NB4 (cell line): ENCODE measurements at regions not wholly inside any gene's neighbourhood (a gene's known extent, or its start where the extent isn't known, plus 50 kb on each side); places are given as distances from the start of the nearest gene placed in this dataset.

Experiments
- DNase-seq: peaks from one replicate; pipeline ENCODE4 v3.0.0; 2010; ENCODE audit warnings: low read depth
- H3K4me3 ChIP-seq: one replicate; pipeline ENCODE4 v1.5.1; 2011; ENCODE audit warnings: mild to moderate bottlenecking, low read depth, low read length, moderate library complexity
- MYC ChIP-seq: IDR thresholded peaks from 2 replicates; pipeline ENCODE4 v1.6.1; 2011; ENCODE audit warnings: low read depth, low read length
- POLR2A ChIP-seq: IDR thresholded peaks from 2 replicates; pipeline ENCODE4 v1.6.1; 2011; ENCODE audit warnings: mild to moderate bottlenecking; ENCODE audit not compliant: insufficient read length; ENCODE audit errors: extremely low read depth
- TF ChIP-seq, protein P1 (sequence below): IDR thresholded peaks from one replicate; pipeline ENCODE4 v1.5.1; 2012; ENCODE audit warnings: low read depth, low read length
- TF ChIP-seq, protein P2 (sequence below): IDR thresholded peaks from 2 replicates; pipeline ENCODE4 v1.6.1; 2011; ENCODE audit warnings: low read depth, low read length

DNA sequence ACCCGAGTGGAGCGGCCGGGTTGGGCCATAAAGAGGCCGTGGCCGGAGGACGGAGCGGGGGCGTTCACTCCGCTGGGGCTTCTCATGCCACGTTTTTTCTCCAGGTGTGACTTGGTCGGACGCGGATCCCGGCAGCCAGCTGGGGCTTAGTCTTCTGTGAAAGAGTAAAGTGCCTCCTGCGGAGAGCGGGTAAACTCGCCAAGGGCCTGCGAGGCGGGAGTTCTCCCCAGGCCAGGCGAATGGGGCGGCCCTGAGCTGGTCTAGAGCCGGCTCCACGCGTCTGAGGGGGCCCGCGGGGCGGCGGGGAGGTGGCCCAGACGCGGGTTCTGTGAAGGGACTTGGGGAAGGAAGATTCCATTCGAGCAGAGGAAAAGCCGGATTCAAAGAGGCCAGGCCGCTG, 86.3 kb upstream of the VIPR2 start:
- no peak for DNase-seq
- TF ChIP-seq, protein P1, sequence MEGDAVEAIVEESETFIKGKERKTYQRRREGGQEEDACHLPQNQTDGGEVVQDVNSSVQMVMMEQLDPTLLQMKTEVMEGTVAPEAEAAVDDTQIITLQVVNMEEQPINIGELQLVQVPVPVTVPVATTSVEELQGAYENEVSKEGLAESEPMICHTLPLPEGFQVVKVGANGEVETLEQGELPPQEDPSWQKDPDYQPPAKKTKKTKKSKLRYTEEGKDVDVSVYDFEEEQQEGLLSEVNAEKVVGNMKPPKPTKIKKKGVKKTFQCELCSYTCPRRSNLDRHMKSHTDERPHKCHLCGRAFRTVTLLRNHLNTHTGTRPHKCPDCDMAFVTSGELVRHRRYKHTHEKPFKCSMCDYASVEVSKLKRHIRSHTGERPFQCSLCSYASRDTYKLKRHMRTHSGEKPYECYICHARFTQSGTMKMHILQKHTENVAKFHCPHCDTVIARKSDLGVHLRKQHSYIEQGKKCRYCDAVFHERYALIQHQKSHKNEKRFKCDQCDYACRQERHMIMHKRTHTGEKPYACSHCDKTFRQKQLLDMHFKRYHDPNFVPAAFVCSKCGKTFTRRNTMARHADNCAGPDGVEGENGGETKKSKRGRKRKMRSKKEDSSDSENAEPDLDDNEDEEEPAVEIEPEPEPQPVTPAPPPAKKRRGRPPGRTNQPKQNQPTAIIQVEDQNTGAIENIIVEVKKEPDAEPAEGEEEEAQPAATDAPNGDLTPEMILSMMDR: no peak
- TF ChIP-seq, protein P2, sequence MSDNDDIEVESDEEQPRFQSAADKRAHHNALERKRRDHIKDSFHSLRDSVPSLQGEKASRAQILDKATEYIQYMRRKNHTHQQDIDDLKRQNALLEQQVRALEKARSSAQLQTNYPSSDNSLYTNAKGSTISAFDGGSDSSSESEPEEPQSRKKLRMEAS: no peak
- no peak for TF ChIP-seq MYC
- TF ChIP-seq POLR2A: no peak
- H3K4me3 ChIP-seq: no peak overlapping the region

DNA sequence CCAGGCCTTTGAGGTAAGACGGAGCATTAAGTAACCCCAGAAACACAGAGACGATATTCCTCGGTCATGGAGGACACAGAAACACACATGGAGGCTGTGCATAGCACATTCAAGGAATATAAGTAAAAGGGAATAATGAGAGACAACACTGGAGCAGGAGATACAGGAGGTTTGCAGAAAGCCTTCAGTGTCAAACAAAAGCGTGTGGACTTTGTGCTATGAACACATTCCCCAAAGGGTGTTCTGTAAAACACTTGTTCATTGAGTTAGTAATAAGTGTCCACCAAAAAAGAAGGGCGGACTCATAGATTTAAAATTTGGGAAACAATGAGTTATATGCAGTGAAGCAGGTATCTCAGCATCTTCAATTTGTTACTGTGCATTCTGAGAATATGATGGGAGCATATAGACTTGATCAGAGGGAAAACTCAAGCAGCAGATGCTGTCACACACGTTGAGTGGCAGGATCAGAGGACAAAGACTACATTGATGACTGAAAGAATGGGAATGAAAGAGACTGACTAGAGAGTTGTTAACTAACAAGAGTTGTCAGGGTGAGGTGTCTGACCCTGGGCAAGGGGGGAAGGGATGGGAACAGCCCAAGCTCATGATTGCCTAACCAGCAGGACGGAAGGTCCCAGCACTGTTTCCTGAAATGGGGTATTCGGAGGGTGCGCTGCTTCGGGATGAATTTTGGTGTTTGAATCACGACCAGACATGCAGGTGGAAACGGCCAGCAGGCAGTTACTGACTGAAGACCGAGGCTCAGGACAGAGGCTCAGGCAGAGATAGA, 85.2 kb upstream of the VIPR2 start:
- no peak for DNase-seq

DNA sequence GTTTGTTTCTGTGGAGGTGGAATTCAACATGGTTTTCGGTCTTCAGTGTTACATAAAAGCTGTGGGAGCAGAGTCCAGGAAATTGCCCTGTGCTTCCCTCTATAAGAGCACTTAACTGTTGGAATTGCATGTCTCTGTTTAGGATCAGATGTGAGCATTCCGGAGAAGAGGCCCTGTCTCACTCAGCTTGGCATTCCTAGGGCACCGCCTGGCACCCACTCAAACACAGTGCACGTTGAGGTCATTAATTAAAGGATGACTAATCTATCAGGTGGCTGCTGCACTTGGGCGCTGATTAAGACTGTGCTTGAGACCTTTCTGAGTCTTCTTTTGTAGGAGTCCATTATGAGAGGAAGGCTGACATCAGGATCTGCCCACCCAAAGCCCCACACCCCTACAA, 82.8 kb upstream of the VIPR2 start:
- no peak for DNase-seq
- no peak overlapping the region for H3K4me3 ChIP-seq
- TF ChIP-seq, protein P2: no peak
- TF ChIP-seq MYC: no peak
- TF ChIP-seq POLR2A: no peak
- TF ChIP-seq, protein P1: no peak

More for the DNA sequence above, 85.2 kb upstream of the VIPR2 start:
- TF ChIP-seq, protein P2: no peak
- TF ChIP-seq POLR2A: no peak
- TF ChIP-seq, protein P1: no peak
- TF ChIP-seq MYC: no peak
- H3K4me3 ChIP-seq: no peak overlapping the region

DNA sequence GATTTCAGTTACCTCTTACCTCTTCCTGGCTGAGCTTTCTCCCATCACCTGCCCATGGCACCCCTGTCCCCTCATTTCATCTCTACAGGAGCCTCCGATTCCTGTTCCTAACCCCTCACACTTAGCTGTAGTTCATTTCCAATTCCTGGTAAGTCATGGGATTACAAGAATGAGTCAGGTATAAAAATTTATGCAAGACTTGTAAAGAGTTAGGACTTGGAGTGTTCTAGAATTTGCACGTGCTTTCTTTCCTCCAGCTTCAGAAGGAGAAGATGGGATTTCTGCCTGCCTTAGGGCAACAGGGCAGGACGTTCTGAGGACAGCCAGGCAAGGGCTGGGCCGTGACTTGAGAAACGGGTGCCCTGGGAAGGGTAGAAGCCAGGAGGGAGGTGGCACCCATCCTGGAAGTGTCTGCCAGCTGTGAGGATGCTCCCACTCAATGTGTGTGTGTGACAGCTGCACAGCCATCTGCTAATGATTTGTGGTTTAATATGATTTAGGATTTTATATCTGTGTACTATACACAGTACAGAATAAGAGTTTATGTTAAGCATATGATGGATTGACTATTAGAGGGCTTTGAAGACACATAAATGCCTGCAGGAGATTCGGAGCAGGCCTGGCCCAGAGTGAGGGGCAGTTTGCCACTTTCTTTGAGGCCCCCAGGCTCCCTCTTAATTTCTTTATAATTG, 81.5 kb upstream of the VIPR2 start:
- TF ChIP-seq, protein P2: no peak
- no peak for TF ChIP-seq MYC
- H3K4me3 ChIP-seq: no peak overlapping the region
- no peak for DNase-seq

DNA sequence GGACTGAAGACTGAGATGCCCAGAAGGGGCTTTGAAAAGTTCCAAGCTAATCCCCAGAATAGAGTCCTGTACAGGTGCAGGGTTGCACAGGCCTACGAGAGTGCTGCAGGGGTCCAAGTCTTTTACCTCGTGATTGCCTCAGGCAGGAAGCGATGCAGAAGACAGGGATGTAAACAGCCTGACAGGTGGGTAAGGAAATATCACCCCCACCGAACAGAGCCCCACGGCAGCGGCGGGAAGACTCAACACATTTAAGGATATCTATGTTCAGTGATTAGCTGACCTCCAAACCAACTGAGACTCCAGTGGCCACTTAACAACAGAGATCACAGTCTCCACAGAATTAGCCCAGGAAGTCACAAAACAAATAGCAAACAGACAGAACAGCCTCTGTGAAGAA, 73.9 kb upstream of the VIPR2 start:
- DNase-seq: no peak
- H3K4me3 ChIP-seq: no peak overlapping the region
- TF ChIP-seq POLR2A: no peak
- TF ChIP-seq, protein P2: no peak
- no peak for TF ChIP-seq MYC
- TF ChIP-seq, protein P1: no peak

DNA sequence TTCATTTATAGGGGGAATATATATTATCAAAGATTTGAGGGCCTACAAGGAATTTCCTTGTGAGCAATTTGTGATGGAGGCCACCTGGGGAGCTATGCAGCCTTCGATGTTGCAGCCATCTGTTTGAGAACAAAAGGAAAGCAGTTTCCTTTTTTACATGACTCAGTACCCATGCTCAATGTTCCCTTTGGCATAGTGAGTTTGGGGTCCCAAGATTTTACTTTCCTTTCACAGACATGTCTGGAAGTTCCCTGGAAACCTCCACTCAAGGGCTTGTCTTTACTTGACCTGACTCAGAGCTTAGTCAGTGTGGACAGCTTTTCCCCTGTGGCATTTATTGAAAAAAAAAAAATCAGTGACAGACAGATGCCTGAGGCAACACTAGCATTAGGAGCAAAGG, 73.5 kb upstream of the VIPR2 start:
- TF ChIP-seq MYC (no peak), POLR2A (no peak)
- TF ChIP-seq, protein P1: no peak
- TF ChIP-seq, protein P2: no peak
- no peak for DNase-seq
- H3K4me3 ChIP-seq: no peak overlapping the region
